ENCODE measurements at regions not wholly inside any gene's neighbourhood (a gene's known extent, or its start where the extent isn't known, plus 50 kb on each side); places are given as distances from the start of the nearest gene placed in this dataset.

DNA sequence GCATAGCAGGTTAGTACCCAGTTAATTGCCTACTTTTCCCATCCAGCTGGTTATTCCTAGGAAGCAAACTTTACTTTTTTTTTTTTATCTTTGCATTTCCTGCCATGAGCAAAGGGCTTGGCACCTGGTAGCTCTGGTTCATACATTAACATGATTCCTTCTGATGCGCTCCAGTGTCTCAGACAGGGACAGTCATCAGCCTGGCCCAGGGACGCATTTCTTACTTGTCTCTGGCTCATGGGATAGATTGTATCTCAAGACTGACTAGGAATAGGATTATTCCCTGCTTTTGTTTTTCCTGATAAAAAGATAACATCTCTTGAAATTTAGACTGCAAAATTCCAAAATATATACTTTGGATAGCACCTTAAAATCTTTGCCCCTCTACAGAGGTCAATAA is 571.5 kb upstream of the TENM3 start:
- TF ChIP-seq POLR2AphosphoS5 (IDR thresholded peaks at IDR 0.05) (no peak), POLR2A (IDR thresholded peaks at IDR 0.05; ENCODE audit: low read depth) (no peak), EP300 (IDR thresholded peaks at IDR 0.05) (no peak)
- TF ChIP-seq, protein P1, sequence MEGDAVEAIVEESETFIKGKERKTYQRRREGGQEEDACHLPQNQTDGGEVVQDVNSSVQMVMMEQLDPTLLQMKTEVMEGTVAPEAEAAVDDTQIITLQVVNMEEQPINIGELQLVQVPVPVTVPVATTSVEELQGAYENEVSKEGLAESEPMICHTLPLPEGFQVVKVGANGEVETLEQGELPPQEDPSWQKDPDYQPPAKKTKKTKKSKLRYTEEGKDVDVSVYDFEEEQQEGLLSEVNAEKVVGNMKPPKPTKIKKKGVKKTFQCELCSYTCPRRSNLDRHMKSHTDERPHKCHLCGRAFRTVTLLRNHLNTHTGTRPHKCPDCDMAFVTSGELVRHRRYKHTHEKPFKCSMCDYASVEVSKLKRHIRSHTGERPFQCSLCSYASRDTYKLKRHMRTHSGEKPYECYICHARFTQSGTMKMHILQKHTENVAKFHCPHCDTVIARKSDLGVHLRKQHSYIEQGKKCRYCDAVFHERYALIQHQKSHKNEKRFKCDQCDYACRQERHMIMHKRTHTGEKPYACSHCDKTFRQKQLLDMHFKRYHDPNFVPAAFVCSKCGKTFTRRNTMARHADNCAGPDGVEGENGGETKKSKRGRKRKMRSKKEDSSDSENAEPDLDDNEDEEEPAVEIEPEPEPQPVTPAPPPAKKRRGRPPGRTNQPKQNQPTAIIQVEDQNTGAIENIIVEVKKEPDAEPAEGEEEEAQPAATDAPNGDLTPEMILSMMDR (IDR thresholded peaks at IDR 0.05): no peak

All from esophagus muscularis mucosa (tissue), 4 donors.